GM23338 (cell line): ENCODE measurements at regions not wholly inside any gene's neighbourhood (a gene's known extent, or its start where the extent isn't known, plus 50 kb on each side); places are given as distances from the start of the nearest gene placed in this dataset.
A peak's percentile ranks its signal among the peaks of the same experiment; 100 is the strongest.

Source experiments
- ATAC-seq: fragments of 200-7000 bp; cut with Tn5 transposase; 3 replicates; pipeline ENCODE4 v1.9.1; 2020
- DNase-seq: peaks from one replicate; pipeline ENCODE4 v3.0.0-alpha.2; 2015; ENCODE audit warnings: low spot score
- H2AFZ ChIP-seq: fragments of 200-600 bp; sonication (generic); 2 replicates; pipeline ENCODE4 v1.8.0; 2016; ENCODE audit warnings: antibody characterized with exemption, mild to moderate bottlenecking, moderate library complexity
- H3F3A ChIP-seq: fragments of 200-600 bp; sonication (generic); replicated peaks from 2 replicates; pipeline ENCODE4 v1.8.0; 2017; ENCODE audit warnings: antibody characterized with exemption, mixed run types, low read depth
- H3K27ac ChIP-seq: fragments of 200-600 bp; sonication (generic); 2 replicates; pipeline ENCODE4 v1.6.1; 2016; ENCODE audit warnings: low read depth
- H3K27me3 ChIP-seq: fragments of 200-600 bp; sonication (generic); 2 replicates; pipeline ENCODE4 v1.8.0; 2016; ENCODE audit warnings: mild to moderate bottlenecking, mixed run types, moderate library complexity; ENCODE audit not compliant: insufficient read depth
- H3K36me3 ChIP-seq: fragments of 200-600 bp; sonication (generic); 2 replicates; pipeline ENCODE4 v1.8.0; 2016; ENCODE audit warnings: mild to moderate bottlenecking; ENCODE audit not compliant: insufficient read depth
- H3K4me1 ChIP-seq: fragments of 200-600 bp; sonication (generic); 2 replicates; pipeline ENCODE4 v1.8.0; 2016; ENCODE audit warnings: mild to moderate bottlenecking, moderate library complexity; ENCODE audit not compliant: insufficient read depth
- H3K4me2 ChIP-seq: fragments of 200-600 bp; sonication (generic); 2 replicates; pipeline ENCODE4 v1.7.1; 2017; ENCODE audit warnings: mixed run types
- H3K4me3 ChIP-seq: fragments of 200-600 bp; sonication (generic); 2 replicates; pipeline ENCODE4 v1.6.1; 2016; ENCODE audit warnings: mixed run types
- H3K79me2 ChIP-seq: fragments of 200-600 bp; sonication (generic); replicated peaks from 2 replicates; pipeline ENCODE4 v1.8.0; 2017; ENCODE audit warnings: mild to moderate bottlenecking; ENCODE audit not compliant: insufficient read depth
- H3K9me2 ChIP-seq: fragments of 200-600 bp; sonication (generic); 2 replicates; pipeline ENCODE4 v1.8.0; 2017; ENCODE audit not compliant: insufficient read depth
- H4K20me1 ChIP-seq: fragments of 200-600 bp; sonication (generic); replicated peaks from 2 replicates; pipeline ENCODE4 v1.8.0; 2017; ENCODE audit warnings: mild to moderate bottlenecking; ENCODE audit not compliant: insufficient read depth
- H3K27ac Mint-ChIP-seq: 2 replicates; pipeline ENCODE4 v1.8.0; 2020; ENCODE audit warnings: inconsistent platforms, mild to moderate bottlenecking, moderate library complexity, mixed read lengths
- H3K27me3 Mint-ChIP-seq: 3 replicates; pipeline ENCODE4 v1.8.0; 2022; ENCODE audit warnings: low read depth, mild to moderate bottlenecking, moderate library complexity, mixed read lengths, inconsistent platforms; ENCODE audit not compliant: insufficient read depth, poor library complexity
- H3K36me3 Mint-ChIP-seq: 3 replicates; pipeline ENCODE4 v1.8.0; 2021; ENCODE audit warnings: low read depth, mild to moderate bottlenecking, inconsistent platforms, moderate library complexity, mixed read lengths
- H3K4me1 Mint-ChIP-seq: 3 replicates; pipeline ENCODE4 v1.8.0; 2020; ENCODE audit warnings: mild to moderate bottlenecking, inconsistent platforms, mixed read lengths
- H3K4me3 Mint-ChIP-seq: 3 replicates; pipeline ENCODE4 v1.8.0; 2021; ENCODE audit warnings: moderate library complexity, mild to moderate bottlenecking, inconsistent platforms, mixed read lengths
- H3K9me3 Mint-ChIP-seq: 3 replicates; pipeline ENCODE4 v1.8.0; 2020; ENCODE audit warnings: moderate library complexity, mild to moderate bottlenecking, inconsistent platforms, mixed read lengths
- CREB1 ChIP-seq: fragments of 250-450 bp; sonication (Bioruptor Pico); IDR thresholded peaks from 2 replicates; pipeline ENCODE4 v1.5.0; 2020; ENCODE audit warnings: low read depth, mild to moderate bottlenecking, moderate library complexity
- EZH2 ChIP-seq: fragments of 200-600 bp; sonication (generic); IDR thresholded peaks from one replicate; pipeline ENCODE4 v1.8.0; 2017; ENCODE audit warnings: antibody characterized with exemption, mild to moderate bottlenecking, low read depth; ENCODE audit not compliant: unreplicated experiment
- EZH2phosphoT487 ChIP-seq: fragments of 200-600 bp; sonication (generic); IDR thresholded peaks from one replicate; pipeline ENCODE4 v1.8.1; 2018; ENCODE audit warnings: antibody characterized with exemption; ENCODE audit not compliant: unreplicated experiment
- JUNB ChIP-seq: IDR thresholded peaks from one replicate; pipeline ENCODE4 v1.6.1; 2016; ENCODE audit warnings: antibody characterized with exemption; ENCODE audit not compliant: unreplicated experiment
- NANOG ChIP-seq: IDR thresholded peaks from 2 replicates; pipeline ENCODE4 v1.6.1; 2016; ENCODE audit warnings: antibody characterized with exemption, borderline replicate concordance
- POLR2AphosphoS5 ChIP-seq: IDR thresholded peaks from 2 replicates; pipeline ENCODE4 v1.6.1; 2016; ENCODE audit warnings: antibody characterized with exemption, low read depth
- STAT1 ChIP-seq: IDR thresholded peaks from one replicate; pipeline ENCODE4 v1.6.1; 2016; ENCODE audit warnings: antibody characterized with exemption; ENCODE audit not compliant: unreplicated experiment
- ZNF114 ChIP-seq: fragments of 250-450 bp; sonication (Bioruptor Pico); IDR thresholded peaks from 2 replicates; pipeline ENCODE4 v1.5.0; 2020; ENCODE audit warnings: mild to moderate bottlenecking, moderate library complexity
- ZNF331 ChIP-seq: fragments of 250-450 bp; sonication (Bioruptor Pico); IDR thresholded peaks from 2 replicates; pipeline ENCODE4 v1.5.0; 2020; ENCODE audit warnings: low read depth, mild to moderate bottlenecking, moderate library complexity
- TF ChIP-seq, protein P1 (sequence below): fragments of 250-450 bp; sonication (Bioruptor Pico); IDR thresholded peaks from 2 replicates; pipeline ENCODE4 v1.5.0; 2020; ENCODE audit warnings: mild to moderate bottlenecking, moderate library complexity
- TF ChIP-seq, protein P2 (sequence below): IDR thresholded peaks from 2 replicates; pipeline ENCODE4 v1.6.1; 2016; ENCODE audit warnings: antibody characterized with exemption
- TF ChIP-seq, protein P3 (sequence below): IDR thresholded peaks from one replicate; pipeline ENCODE4 v1.6.1; 2018; ENCODE audit warnings: antibody characterized with exemption; ENCODE audit not compliant: unreplicated experiment
- TF ChIP-seq, protein P4 (sequence below), 2 experiments: fragments of 200-600 bp in 1 of 2; sonication (generic) in 1 of 2; conservative IDR thresholded peaks; 2 replicates each; pipeline versions ENCODE4 v1.5.1 to v1.6.1; 2016 to 2017; ENCODE audit warnings: antibody characterized with exemption in 2 of 2, low read depth in 2 of 2, mild to moderate bottlenecking in 2 of 2, moderate library complexity in 1 of 2

DNA sequence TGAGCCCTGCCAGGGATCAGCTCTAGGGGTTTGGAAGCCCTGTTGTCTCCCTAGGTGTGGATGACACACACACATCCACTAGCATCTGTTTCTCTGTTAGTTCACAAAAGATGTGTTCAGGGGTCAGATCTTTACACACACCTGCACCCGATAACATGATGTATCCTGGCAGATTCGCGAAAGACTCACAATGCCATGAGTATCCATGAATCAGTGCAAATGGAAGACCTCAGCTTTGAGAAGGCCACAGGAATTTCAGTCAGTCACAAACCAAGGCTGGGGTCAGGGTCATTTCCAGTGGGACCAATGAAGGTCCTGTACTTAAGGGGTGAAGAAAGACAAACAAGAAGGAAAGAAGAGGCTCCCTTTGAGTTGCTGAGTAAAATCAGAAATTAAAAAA is 898.2 kb downstream of the UQCRFS1 start:
- H3K9me3 Mint-ChIP-seq: no peaks in the 10 kb centered on the region
- Histone ChIP-seq H3K9me2 (0 out of 2 replicates have a peak, but pooled peaks cover 5% of the 10 kb centered on the region), H2AFZ (peak overlapping the region; percentile 90), H3F3A (no peaks in the 10 kb centered on the region), H3K4me1 (peaks cover 13% of the 10 kb centered on the region), H3K27me3 (no peaks in the 10 kb centered on the region), H4K20me1 (no peaks in the 10 kb centered on the region), H3K4me3 (no peak overlapping the region), H3K79me2 (no peaks in the 10 kb centered on the region), H3K36me3 (no peaks in the 10 kb centered on the region), H3K27ac (no peak overlapping the region), H3K4me2 (no peak overlapping the region)
- ATAC-seq (no peak), DNase-seq (no peak)
- H3K4me1 Mint-ChIP-seq: peaks cover 16% of the 10 kb centered on the region
- peaks cover 4% of the 10 kb centered on the region for H3K27me3 Mint-ChIP-seq
- H3K4me3 Mint-ChIP-seq: no peak overlapping the region
- H3K36me3 Mint-ChIP-seq: no peaks in the 10 kb centered on the region
- TF ChIP-seq ZNF331 (CRISPR knock-in tag): no peak
- TF ChIP-seq, protein P1, sequence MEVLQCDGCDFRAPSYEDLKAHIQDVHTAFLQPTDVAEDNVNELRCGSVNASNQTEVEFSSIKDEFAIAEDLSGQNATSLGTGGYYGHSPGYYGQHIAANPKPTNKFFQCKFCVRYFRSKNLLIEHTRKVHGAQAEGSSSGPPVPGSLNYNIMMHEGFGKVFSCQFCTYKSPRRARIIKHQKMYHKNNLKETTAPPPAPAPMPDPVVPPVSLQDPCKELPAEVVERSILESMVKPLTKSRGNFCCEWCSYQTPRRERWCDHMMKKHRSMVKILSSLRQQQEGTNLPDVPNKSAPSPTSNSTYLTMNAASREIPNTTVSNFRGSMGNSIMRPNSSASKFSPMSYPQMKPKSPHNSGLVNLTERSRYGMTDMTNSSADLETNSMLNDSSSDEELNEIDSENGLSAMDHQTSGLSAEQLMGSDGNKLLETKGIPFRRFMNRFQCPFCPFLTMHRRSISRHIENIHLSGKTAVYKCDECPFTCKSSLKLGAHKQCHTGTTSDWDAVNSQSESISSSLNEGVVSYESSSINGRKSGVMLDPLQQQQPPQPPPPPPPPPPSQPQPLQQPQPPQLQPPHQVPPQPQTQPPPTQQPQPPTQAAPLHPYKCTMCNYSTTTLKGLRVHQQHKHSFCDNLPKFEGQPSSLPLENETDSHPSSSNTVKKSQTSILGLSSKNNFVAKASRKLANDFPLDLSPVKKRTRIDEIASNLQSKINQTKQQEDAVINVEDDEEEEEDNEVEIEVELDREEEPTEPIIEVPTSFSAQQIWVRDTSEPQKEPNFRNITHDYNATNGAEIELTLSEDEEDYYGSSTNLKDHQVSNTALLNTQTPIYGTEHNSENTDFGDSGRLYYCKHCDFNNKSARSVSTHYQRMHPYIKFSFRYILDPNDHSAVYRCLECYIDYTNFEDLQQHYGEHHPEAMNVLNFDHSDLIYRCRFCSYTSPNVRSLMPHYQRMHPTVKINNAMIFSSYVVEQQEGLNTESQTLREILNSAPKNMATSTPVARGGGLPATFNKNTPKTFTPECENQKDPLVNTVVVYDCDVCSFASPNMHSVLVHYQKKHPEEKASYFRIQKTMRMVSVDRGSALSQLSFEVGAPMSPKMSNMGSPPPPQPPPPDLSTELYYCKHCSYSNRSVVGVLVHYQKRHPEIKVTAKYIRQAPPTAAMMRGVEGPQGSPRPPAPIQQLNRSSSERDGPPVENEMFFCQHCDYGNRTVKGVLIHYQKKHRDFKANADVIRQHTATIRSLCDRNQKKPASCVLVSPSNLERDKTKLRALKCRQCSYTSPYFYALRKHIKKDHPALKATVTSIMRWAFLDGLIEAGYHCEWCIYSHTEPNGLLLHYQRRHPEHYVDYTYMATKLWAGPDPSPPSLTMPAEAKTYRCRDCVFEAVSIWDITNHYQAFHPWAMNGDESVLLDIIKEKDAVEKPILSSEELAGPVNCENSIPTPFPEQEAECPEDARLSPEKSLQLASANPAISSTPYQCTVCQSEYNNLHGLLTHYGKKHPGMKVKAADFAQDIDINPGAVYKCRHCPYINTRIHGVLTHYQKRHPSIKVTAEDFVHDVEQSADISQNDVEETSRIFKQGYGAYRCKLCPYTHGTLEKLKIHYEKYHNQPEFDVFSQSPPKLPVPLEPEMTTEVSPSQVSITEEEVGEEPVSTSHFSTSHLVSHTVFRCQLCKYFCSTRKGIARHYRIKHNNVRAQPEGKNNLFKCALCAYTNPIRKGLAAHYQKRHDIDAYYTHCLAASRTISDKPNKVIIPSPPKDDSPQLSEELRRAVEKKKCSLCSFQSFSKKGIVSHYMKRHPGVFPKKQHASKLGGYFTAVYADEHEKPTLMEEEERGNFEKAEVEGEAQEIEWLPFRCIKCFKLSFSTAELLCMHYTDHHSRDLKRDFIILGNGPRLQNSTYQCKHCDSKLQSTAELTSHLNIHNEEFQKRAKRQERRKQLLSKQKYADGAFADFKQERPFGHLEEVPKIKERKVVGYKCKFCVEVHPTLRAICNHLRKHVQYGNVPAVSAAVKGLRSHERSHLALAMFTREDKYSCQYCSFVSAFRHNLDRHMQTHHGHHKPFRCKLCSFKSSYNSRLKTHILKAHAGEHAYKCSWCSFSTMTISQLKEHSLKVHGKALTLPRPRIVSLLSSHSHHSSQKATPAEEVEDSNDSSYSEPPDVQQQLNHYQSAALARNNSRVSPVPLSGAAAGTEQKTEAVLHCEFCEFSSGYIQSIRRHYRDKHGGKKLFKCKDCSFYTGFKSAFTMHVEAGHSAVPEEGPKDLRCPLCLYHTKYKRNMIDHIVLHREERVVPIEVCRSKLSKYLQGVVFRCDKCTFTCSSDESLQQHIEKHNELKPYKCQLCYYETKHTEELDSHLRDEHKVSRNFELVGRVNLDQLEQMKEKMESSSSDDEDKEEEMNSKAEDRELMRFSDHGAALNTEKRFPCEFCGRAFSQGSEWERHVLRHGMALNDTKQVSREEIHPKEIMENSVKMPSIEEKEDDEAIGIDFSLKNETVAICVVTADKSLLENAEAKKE (CRISPR knock-in tag): no peak
- TF ChIP-seq EZH2: no peak
- no peak for TF ChIP-seq POLR2AphosphoS5
- TF ChIP-seq, protein P2, sequence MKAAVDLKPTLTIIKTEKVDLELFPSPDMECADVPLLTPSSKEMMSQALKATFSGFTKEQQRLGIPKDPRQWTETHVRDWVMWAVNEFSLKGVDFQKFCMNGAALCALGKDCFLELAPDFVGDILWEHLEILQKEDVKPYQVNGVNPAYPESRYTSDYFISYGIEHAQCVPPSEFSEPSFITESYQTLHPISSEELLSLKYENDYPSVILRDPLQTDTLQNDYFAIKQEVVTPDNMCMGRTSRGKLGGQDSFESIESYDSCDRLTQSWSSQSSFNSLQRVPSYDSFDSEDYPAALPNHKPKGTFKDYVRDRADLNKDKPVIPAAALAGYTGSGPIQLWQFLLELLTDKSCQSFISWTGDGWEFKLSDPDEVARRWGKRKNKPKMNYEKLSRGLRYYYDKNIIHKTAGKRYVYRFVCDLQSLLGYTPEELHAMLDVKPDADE: no peak
- no peak for TF ChIP-seq CREB1 (CRISPR knock-in tag)
- TF ChIP-seq EZH2phosphoT487: no peak
- TF ChIP-seq, protein P3, sequence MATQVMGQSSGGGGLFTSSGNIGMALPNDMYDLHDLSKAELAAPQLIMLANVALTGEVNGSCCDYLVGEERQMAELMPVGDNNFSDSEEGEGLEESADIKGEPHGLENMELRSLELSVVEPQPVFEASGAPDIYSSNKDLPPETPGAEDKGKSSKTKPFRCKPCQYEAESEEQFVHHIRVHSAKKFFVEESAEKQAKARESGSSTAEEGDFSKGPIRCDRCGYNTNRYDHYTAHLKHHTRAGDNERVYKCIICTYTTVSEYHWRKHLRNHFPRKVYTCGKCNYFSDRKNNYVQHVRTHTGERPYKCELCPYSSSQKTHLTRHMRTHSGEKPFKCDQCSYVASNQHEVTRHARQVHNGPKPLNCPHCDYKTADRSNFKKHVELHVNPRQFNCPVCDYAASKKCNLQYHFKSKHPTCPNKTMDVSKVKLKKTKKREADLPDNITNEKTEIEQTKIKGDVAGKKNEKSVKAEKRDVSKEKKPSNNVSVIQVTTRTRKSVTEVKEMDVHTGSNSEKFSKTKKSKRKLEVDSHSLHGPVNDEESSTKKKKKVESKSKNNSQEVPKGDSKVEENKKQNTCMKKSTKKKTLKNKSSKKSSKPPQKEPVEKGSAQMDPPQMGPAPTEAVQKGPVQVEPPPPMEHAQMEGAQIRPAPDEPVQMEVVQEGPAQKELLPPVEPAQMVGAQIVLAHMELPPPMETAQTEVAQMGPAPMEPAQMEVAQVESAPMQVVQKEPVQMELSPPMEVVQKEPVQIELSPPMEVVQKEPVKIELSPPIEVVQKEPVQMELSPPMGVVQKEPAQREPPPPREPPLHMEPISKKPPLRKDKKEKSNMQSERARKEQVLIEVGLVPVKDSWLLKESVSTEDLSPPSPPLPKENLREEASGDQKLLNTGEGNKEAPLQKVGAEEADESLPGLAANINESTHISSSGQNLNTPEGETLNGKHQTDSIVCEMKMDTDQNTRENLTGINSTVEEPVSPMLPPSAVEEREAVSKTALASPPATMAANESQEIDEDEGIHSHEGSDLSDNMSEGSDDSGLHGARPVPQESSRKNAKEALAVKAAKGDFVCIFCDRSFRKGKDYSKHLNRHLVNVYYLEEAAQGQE: no peak
- no peak for TF ChIP-seq STAT1
- TF ChIP-seq, protein P4, sequence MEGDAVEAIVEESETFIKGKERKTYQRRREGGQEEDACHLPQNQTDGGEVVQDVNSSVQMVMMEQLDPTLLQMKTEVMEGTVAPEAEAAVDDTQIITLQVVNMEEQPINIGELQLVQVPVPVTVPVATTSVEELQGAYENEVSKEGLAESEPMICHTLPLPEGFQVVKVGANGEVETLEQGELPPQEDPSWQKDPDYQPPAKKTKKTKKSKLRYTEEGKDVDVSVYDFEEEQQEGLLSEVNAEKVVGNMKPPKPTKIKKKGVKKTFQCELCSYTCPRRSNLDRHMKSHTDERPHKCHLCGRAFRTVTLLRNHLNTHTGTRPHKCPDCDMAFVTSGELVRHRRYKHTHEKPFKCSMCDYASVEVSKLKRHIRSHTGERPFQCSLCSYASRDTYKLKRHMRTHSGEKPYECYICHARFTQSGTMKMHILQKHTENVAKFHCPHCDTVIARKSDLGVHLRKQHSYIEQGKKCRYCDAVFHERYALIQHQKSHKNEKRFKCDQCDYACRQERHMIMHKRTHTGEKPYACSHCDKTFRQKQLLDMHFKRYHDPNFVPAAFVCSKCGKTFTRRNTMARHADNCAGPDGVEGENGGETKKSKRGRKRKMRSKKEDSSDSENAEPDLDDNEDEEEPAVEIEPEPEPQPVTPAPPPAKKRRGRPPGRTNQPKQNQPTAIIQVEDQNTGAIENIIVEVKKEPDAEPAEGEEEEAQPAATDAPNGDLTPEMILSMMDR (conservative IDR thresholded peaks at IDR 0.05; ENCODE audit: low read depth in 2 of 2): no peak
- no peak for TF ChIP-seq JUNB
- no peak for TF ChIP-seq NANOG
- no peak for TF ChIP-seq ZNF114
- H3K27ac Mint-ChIP-seq: no peak overlapping the region
